GM18507 (cell line): ENCODE measurements at regions not wholly inside any gene's neighbourhood (a gene's known extent, or its start where the extent isn't known, plus 50 kb on each side); places are given as distances from the start of the nearest gene placed in this dataset.
A peak's percentile ranks its signal among the peaks of the same experiment; 100 is the strongest.

Source experiments
- DNase-seq: peaks from one replicate; pipeline ENCODE4 v3.0.0; 2011; ENCODE audit warnings: low read depth; ENCODE audit not compliant: insufficient read length; ENCODE audit errors: extremely low spot score
- FAIRE-seq: peaks from 2 replicates; lab custom pipeline; 2011; peaks lifted over from hg19 to GRCh38; lab: Jason Lieb, UNC

GRCh38 chr5:174306345-174307030, 261.0 kb downstream of the NSG2 start:
- DNase-seq (no peak), FAIRE-seq (no peak)

- DNase-seq (no peak), FAIRE-seq (no peak)
Measured at GRCh38 chr5:174307031-174307408, 261.5 kb downstream of the NSG2 start.

- no peak for DNase-seq
- no peak for FAIRE-seq
Measured at GRCh38 chr5:174307656-174308271, 262.3 kb downstream of the NSG2 start.

DNA sequence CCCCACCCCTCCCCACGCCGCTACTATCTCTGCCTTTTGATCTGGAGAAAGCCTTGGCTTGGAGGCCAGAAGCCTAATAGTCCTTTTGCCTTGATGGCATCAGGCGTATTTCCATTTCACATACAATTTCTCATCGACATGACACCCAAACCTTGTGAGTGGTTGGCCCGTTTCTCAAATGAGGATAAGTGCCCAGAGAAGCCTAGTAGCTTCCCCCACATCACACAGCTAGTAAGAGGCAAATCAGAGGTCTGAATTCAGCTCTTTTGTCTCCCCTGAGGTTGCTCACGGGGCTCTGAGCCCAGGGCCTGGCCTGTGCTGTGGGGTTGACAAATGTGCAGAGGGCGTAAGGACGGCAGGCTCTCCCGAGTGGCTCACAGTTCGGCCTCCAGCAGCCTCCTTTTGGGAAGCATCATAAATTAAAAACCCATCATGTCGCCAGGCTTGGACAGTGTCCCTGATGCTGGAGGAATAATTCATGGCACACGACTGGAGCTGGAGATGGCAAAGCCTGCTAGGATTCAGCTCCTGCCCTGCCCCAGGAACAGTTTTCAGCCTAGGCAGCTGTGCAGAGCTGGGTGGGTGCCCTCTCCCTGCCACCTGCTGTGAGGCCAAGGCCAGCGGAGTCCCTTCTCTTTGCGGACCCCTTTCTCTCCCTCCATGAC, 263.8 kb downstream of the NSG2 start:
- DNase-seq (no peak), FAIRE-seq (no peak)

- FAIRE-seq, result no peak
Measured at GRCh38 chr5:174310243-174310642, 264.7 kb downstream of the NSG2 start.

DNA sequence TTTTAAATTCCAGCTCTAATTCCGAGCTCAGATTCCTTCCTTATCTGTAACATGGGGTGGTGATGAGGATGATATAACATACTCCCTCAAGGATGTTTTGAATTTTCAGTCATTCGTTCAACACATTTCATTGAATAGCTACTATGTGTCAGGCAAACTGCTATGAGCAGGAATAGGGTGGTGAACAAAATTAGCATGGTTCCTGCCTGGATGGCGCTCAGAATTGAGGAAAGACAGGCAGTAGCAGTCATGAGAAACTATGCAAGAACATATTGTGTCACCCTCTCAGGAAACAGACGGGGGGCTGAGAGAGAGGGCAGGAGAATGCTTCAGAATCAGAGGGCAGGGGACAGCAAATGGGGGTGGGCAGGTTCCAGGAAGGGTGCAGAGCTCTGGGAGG, 265.2 kb downstream of the NSG2 start:
- FAIRE-seq, result no peak
- no peak for DNase-seq

More at GRCh38 chr5:174310243-174310642, 264.7 kb downstream of the NSG2 start:
- no peak for DNase-seq

- DNase-seq, result no peak
- no peak for FAIRE-seq
Measured at GRCh38 chr5:174311121-174311520, 265.6 kb downstream of the NSG2 start.

- DNase-seq, result peak; percentile 53
- FAIRE-seq, result peak; percentile 67
Measured at GRCh38 chr5:174311531-174312269, 266.2 kb downstream of the NSG2 start.

DNA sequence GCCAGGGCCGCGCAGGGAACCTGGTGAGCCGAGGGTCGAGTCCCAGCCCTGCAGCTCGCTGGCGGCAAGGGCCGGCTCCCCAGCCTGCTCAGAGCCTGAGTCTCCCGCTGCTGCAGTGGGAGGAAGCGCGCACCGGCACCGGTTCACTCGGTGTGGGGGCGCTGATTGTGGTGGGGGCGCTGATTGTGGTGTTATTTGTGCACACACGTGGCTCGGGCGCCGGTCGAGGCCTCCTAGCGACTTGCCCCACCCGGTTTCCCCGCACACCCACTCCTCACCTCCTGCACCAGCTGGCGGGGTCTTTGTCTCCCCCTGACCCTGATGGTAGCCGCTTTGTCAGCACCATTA, 266.7 kb downstream of the NSG2 start:
- no peak for DNase-seq
- no peak for FAIRE-seq

GRCh38 chr5:174312641-174313040, 267.1 kb downstream of the NSG2 start:
- FAIRE-seq (no peak), DNase-seq (no peak)

DNA sequence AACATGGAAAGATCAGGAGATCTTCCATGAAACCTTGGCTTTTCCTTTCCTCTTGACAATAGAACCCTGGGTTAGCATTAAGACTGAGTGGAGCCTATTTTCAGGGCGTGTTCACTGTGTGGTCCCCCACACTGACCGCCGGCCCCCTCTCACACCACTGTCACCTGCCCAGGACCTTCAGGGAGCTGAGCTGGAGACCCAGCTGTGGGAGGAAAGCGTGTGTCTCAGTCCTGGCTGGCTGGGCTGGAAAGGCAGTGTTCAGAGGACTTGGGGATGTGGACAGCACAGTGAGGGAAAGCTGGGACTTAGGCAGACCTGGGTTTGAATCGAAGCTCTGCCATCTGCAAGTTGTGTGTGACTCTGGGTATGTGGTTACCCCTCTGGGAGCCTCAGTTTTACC, 268.1 kb downstream of the NSG2 start:
- FAIRE-seq (no peak), DNase-seq (no peak)

DNA sequence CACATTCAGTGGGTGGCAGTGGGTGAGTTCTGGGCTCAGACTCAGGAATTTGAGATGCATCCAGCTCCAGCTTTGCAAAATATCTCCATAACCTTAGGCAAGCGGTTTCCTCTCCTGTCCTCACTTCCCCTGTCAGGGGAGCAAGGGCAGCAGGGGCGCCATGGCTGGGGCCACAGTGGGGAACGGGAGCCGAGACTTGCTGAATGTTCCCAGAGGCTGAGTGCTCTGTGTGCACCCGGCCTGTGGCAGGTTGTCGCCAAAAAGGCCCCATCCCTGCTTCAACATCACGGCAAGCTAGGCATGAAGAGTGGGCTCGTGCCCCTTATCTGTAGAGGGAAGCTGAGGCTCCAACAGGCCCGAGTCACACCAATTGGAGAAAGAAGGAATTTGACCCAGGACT, 268.8 kb downstream of the NSG2 start:
- FAIRE-seq (no peak), DNase-seq (no peak)

DNA sequence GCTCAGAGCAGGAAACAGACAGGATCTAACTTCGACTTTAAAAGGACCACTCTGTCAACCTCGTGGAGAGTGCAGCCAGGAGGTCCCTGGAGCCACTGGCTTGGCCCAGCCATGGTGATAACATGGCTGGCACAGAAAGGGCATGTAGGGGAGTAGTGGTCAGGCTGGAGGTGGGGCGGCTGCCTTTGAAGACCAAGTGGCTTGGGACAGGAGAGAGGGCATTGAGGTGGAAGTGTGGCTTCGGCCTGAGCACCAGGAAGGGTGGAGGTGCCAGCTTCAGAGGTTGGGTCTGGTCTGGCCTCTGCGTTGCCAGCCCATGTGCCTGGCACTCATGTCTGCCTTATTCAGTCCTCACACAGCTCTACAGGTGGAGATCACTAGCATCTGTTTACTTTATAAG, 270.0 kb downstream of the NSG2 start:
- FAIRE-seq, result no peak
- no peak for DNase-seq

DNA sequence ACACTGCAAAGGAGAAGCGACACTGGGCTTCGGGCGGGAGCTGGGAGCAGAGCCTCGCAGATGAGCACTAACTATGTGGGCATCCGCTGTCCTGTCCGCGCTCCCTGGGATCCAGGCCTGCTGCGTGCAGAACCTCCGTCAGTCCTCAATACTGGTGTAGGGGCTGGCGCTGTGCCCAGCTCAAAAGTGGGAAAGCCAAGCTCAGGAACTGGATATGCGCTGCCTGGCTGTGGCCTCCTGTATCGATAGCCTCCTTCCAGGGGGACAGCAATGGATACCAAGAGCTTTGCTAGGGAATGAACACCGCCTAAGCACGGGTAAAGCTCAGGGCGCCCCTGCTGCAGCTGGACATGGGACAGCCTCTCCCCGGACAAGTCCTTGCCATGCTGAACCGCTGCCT, 270.4 kb downstream of the NSG2 start:
- no peak for FAIRE-seq
- DNase-seq, result no peak

DNA sequence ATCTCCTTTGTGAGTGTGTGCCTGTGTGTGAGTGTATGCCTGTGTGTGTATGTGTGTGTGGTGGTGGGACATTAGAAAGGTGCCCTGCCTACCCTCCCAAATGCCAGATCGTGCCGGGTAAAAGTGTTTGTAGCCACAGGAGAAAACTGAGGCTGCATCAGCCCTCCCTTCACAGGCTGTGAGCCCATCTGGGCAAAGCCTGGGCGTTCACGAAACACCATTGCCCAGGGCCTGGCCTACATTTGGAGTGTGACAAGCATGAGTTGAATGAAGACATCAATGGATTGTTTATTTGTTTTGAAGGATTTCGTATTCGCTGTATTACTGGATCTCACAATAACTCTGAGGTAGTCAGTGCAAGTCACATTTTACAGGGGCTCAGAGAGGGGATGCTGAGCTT, 270.8 kb downstream of the NSG2 start:
- DNase-seq (no peak), FAIRE-seq (no peak)

DNA sequence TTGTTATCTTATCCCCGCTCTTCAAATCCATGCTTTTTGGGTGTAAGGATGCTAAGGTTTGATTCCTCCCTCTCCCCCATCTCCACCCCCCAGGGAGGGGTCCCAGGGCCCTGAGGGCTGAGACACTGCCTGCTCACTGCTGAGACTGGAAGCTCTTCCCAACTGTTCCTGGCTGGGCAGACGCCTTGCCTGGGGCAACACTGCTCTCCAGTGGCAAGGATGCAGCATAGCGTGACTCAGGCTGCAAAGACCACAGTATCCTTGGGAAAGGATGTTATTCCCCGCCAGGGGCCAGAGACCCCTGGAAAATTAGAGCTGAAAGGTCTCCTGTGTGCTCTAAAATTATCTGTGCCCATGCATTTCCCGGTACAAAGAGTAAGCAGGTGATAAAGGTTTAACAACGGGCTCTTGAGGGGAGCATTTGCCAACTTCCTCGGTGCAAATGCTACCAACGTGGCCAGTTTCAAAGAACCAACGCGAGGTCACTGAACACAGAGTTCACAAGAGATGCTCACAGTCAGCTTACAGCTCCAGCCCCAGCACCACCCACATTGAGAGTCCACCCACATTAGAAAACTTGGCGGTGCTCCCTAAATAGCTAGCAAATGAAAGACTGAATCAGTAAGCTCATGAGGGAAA, 271.9 kb downstream of the NSG2 start:
- DNase-seq (no peak), FAIRE-seq (peak; percentile 26)

- no peak for DNase-seq
- no peak for FAIRE-seq
Measured at GRCh38 chr5:174318578-174318977, 273.1 kb downstream of the NSG2 start.

DNA sequence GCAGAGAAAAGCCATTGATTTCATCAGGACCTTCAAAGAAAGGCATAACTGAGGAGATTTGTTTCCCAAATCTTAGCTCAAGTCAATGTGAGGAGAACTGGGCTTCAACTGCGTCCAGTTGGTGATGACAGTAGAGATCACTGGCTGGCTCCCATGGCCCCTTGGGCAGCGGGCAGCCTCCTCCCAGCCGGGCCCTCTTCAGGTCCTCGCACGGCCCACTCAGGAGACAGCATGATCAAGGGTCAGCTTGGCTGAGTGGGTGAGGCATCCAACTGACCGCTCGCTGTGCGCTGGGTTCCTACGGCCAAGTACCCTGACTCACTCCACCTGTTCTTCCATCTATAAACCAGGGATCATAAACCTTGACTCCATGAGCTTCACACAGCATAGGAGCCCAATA, 274.0 kb downstream of the NSG2 start:
- FAIRE-seq (no peak), DNase-seq (no peak)

DNA sequence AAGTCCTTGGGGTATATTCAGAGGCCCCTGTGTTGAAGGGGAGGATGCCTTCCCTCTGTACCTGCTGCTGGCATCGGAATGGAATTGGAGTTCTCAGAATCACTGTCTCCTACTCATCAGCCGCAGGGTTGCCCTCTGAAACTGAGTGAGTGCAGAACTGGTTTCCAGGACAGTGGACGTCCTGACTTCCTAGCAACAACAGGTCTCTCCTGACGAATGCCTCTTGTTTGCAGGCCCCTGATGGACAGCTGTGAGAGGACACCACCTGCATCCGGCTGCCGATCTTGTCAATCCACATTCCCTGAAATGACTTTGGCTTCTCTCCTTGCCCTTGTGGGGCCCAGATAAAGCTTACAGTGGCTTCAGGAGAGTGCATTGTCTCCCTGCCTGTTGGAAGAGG, 274.5 kb downstream of the NSG2 start:
- FAIRE-seq (no peak), DNase-seq (no peak)

DNA sequence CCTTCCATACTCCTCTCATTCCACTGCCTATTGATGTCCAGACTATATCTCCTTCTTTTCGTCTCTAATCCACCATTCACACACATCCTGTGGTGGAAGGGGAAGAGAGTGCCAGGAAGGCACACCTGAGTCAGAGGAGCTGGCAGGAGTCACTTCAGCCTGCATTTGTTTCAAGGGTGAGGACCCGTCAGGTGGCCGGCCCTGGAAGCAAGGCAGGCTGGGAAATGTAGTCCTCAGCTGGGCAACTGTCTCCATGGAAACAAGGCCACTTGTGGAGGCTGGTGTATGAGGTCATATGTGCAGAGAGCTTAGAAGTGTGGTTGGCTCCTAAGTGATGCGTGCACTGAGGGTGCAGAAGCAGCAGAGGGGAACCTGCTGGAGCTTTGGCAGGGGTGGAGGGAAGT, 278.4 kb downstream of the NSG2 start:
- FAIRE-seq (peak; percentile 33), DNase-seq (no peak)
